ENCODE measurements at regions not wholly inside any gene's neighbourhood (a gene's known extent, or its start where the extent isn't known, plus 50 kb on each side); places are given as distances from the start of the nearest gene placed in this dataset.

GRCh38 chr6:4606821-4607704, 169.1 kb upstream of the CDYL start:
- DNase-seq (ENCODE audit: extremely low read depth in 1 of 4, low spot score in 3 of 4) (no peak), ATAC-seq (no peak), FAIRE-seq (no peak)
- POLR2A ChIA-PET = interaction anchor here (0.6 to 1.3 kb wide), 3 partner anchors 9 to 568 kb away, joined by 3 to 4 read pairs (median 3); no protein-coding TSS in a partner anchor
- Histone ChIP-seq H3K4me3 (no peak overlapping the region), H3K79me2 (ENCODE audit: control insufficient read depth, insufficient read depth, low read length) (no peaks in the 10 kb centered on the region), H3K27me3 (ENCODE audit: control insufficient read depth in 2 of 2, insufficient read depth in 2 of 2, low read length in 2 of 2) (peaks cover 34 to 43% of the 10 kb centered on the region in 2 experiments; a peak in 4 of 5 replicates), H3K27ac (ENCODE audit: extremely low read depth, low read depth, low read length) (no peak overlapping the region), H3K9me1 (ENCODE audit: control insufficient read depth, insufficient read depth, low read length) (no peaks in the 10 kb centered on the region), H3K9ac (ENCODE audit: insufficient read depth in 1 of 2, low read depth in 2 of 2, low read length in 2 of 2) (no peak overlapping the region), H4K20me1 (replicated peaks; ENCODE audit: control insufficient read depth, insufficient read depth, low read length) (no peaks in the 10 kb centered on the region), H3K9me3 (replicated peaks; ENCODE audit: control insufficient read depth, insufficient read depth, low read depth, low read length) (no peaks in the 10 kb centered on the region), H3K4me2 (ENCODE audit: insufficient read depth, low read length) (no peak overlapping the region), H3K36me3 (ENCODE audit: control insufficient read depth, insufficient read depth, low read length) (no peaks in the 10 kb centered on the region), H2AFZ (ENCODE audit: low read depth, low read length) (no peak overlapping the region), H3K4me1 (replicated peaks in 1 of 2; ENCODE audit: control insufficient read depth in 2 of 2, insufficient read depth in 2 of 2, low read length in 2 of 2) (peaks cover 3 to 7% of the 10 kb centered on the region in 2 experiments; a peak in 4 of 5 replicates)
- 12% methylated on average over 17 of the region's 17 CpGs for WGBS (ENCODE audit: insufficient coverage, low coverage, missing lambda C conversion rate)
- CTCF ChIA-PET (ENCODE audit: low intra/inter-chr PET ratio) = no interaction called here
- intact Hi-C loops (cut with micrococcal nuclease) = no loop called here
- peak; percentile 13; the same call in 1 of the 2 replicates for TF ChIP-seq SOX6 (IDR thresholded peaks at IDR 0.05)
- TF ChIP-seq, protein P1, sequence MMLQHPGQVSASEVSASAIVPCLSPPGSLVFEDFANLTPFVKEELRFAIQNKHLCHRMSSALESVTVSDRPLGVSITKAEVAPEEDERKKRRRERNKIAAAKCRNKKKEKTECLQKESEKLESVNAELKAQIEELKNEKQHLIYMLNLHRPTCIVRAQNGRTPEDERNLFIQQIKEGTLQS (IDR thresholded peaks at IDR 0.05) = peak; percentile 72
- TF ChIP-seq, protein P1 (CRISPR knock-in tag; conservative IDR thresholded peaks at IDR 0.05) = no peak
- TF ChIP-seq MEIS2 (IDR thresholded peaks at IDR 0.05; ENCODE audit: partially characterized antibody) = no peak
- TF ChIP-seq FOSL1 (tag; conservative IDR thresholded peaks at IDR 0.05) = peak; percentile 85
- TF ChIP-seq NR2C2 (CRISPR knock-in tag; IDR thresholded peaks at IDR 0.05) = no peak
- peak; percentile 37; the same call in 1 of the 2 replicates for TF ChIP-seq NR2C2 (tag; IDR thresholded peaks at IDR 0.05)
- TF ChIP-seq ZBTB33 (CRISPR knock-in tag; IDR thresholded peaks at IDR 0.05) = peak; percentile 45; the same call in 1 of the 2 replicates
- TF ChIP-seq RCOR1 (IDR thresholded peaks at IDR 0.05; ENCODE audit: borderline replicate concordance in 1 of 2, low read depth in 2 of 2, low read length in 2 of 2) = no peak
- peak; percentile 41; the same call in 1 of the 2 replicates for TF ChIP-seq JUN (IDR thresholded peaks at IDR 0.05; ENCODE audit: borderline replicate concordance, low read depth, low read length)
- no peak for TF ChIP-seq JUN (CRISPR knock-in tag; IDR thresholded peaks at IDR 0.05; ENCODE audit: borderline replicate concordance)
- peak; percentile 59; the same call in 1 of the 2 replicates for TF ChIP-seq JUND (IDR thresholded peaks at IDR 0.05; ENCODE audit: borderline replicate concordance, low read depth, low read length)
- TF ChIP-seq JUND (tag; IDR thresholded peaks at IDR 0.05; ENCODE audit: borderline replicate concordance, low read depth, low read length) = no peak
- no TSS peak for BruUV-seq (replicated peaks)
- in situ Hi-C loops (cut with MboI) = no loop called here

Measured in K562 (cell line).